Uterus (tissue), 3 donors: ENCODE measurements at regions not wholly inside any gene's neighbourhood (a gene's known extent, or its start where the extent isn't known, plus 50 kb on each side); places are given as distances from the start of the nearest gene placed in this dataset.

ENCODE experiments used
- DNase-seq, 2 donors: peaks; one replicate each; pipeline ENCODE4 v3.0.0-alpha.2; 2019 to 2020
- H3K27ac ChIP-seq, 2 donors: fragments of 200-600 bp; sonication (generic); 1 replicate in 1 of 2; 2 replicates in 1 of 2; pipeline ENCODE4 v1.5.1; 2016 to 2018
- H3K27me3 ChIP-seq, 2 donors: fragments of 200-600 bp; sonication (generic); one replicate each; pipeline ENCODE4 v1.5.1; 2018 to 2019; ENCODE audit warnings: control low read depth in 1 of 2
- H3K36me3 ChIP-seq, 2 donors: fragments of 200-600 bp; sonication (generic); one replicate each; pipeline ENCODE4 v1.5.1; 2019; ENCODE audit warnings: control low read depth in 1 of 2
- H3K4me1 ChIP-seq, 2 donors: fragments of 200-600 bp; sonication (generic); one replicate each; pipeline ENCODE4 v1.5.1; 2018 to 2019; ENCODE audit warnings: control low read depth in 1 of 2
- H3K4me3 ChIP-seq, 2 donors: fragments of 200-600 bp; sonication (generic); 1 replicate in 1 of 2; 2 replicates in 1 of 2; pipeline ENCODE4 v1.5.1; 2018 to 2019; ENCODE audit warnings: mild to moderate bottlenecking in 1 of 2
- H3K9me3 ChIP-seq, 2 donors: fragments of 200-600 bp; sonication (generic); one replicate each; pipeline ENCODE4 v1.5.1; 2019; ENCODE audit warnings: control low read depth in 1 of 2
- CTCF ChIP-seq, 4 experiments: fragments of 200-600 bp in 2 of 4; fragments of 450-650 bp in 2 of 4; sonication (generic) in 2 of 4; IDR thresholded peaks; one replicate each; pipeline ENCODE4 v1.5.1; 2016 to 2019; ENCODE audit warnings: antibody characterized with exemption in 4 of 4, mild to moderate bottlenecking in 2 of 4, moderate library complexity in 1 of 4
- POLR2A ChIP-seq, 2 donors: fragments of 450-650 bp; IDR thresholded peaks; one replicate each; pipeline ENCODE4 v1.6.1; 2016; ENCODE audit warnings: antibody characterized with exemption in 2 of 2, mild to moderate bottlenecking in 1 of 2, moderate library complexity in 1 of 2
- intact Hi-C: fragments of 100-400 bp; cut with DNase I; formaldehyde crosslinking; loops from one replicate; pipeline ENCODE4 v1.15.1; 2023; ENCODE audit warnings: low total_unique reads
- donor health status: DM: yes; HTN: yes; CAD: no.

GRCh38 chr11:11076879-11077278 is 219.0 kb upstream of the ZBED5 start:
- H3K4me3 ChIP-seq = no peak overlapping the region

GRCh38 chr11:11076276-11076675 is 218.4 kb upstream of the ZBED5 start:
- H3K9me3 ChIP-seq = no peaks in the 10 kb centered on the region
- no peak overlapping the region for H3K4me3 ChIP-seq
- TF ChIP-seq CTCF (IDR thresholded peaks at IDR 0.05) = no peak
- TF ChIP-seq POLR2A (IDR thresholded peaks at IDR 0.05) = no peak
- no peaks in the 10 kb centered on the region for H3K4me1 ChIP-seq
- no peak for DNase-seq
- H3K27ac ChIP-seq = no peak overlapping the region
- no peaks in the 10 kb centered on the region for H3K27me3 ChIP-seq
- intact Hi-C loops = no loop called here
- no peaks in the 10 kb centered on the region for H3K36me3 ChIP-seq

More at GRCh38 chr11:11076879-11077278, 219.0 kb upstream of the ZBED5 start:
- no peak for DNase-seq
- Histone ChIP-seq H3K4me1 (no peaks in the 10 kb centered on the region), H3K27ac (no peak overlapping the region), H3K36me3 (no peaks in the 10 kb centered on the region), H3K9me3 (no peaks in the 10 kb centered on the region), H3K27me3 (no peaks in the 10 kb centered on the region)
- TF ChIP-seq CTCF (IDR thresholded peaks at IDR 0.05) (no peak), POLR2A (IDR thresholded peaks at IDR 0.05) (no peak)
- intact Hi-C loops = no loop called here

GRCh38 chr11:11075515-11076171 is 217.8 kb upstream of the ZBED5 start:
- no peak for DNase-seq
- intact Hi-C loops = no loop called here
- H3K4me1 ChIP-seq = no peaks in the 10 kb centered on the region
- no peak overlapping the region for H3K27ac ChIP-seq
- TF ChIP-seq CTCF (IDR thresholded peaks at IDR 0.05) = no peak
- no peak for TF ChIP-seq POLR2A (IDR thresholded peaks at IDR 0.05)
- H3K9me3 ChIP-seq = no peaks in the 10 kb centered on the region
- no peak overlapping the region for H3K4me3 ChIP-seq
- no peaks in the 10 kb centered on the region for H3K36me3 ChIP-seq
- no peaks in the 10 kb centered on the region for H3K27me3 ChIP-seq

- no peaks in the 10 kb centered on the region for H3K27me3 ChIP-seq
- H3K27ac ChIP-seq = no peak overlapping the region
- no peaks in the 10 kb centered on the region for H3K4me1 ChIP-seq
- TF ChIP-seq POLR2A (IDR thresholded peaks at IDR 0.05) (no peak), CTCF (IDR thresholded peaks at IDR 0.05) (no peak)
- no peak overlapping the region for H3K4me3 ChIP-seq
- no peaks in the 10 kb centered on the region for H3K36me3 ChIP-seq
- H3K9me3 ChIP-seq = no peaks in the 10 kb centered on the region
- DNase-seq = no peak
- intact Hi-C loops = no loop called here
Observed at GRCh38 chr11:11074686-11075335, 217.0 kb upstream of the ZBED5 start.

- DNase-seq = no peak
- intact Hi-C loops = no loop called here
- H3K27ac ChIP-seq = no peak overlapping the region
- H3K27me3 ChIP-seq = no peaks in the 10 kb centered on the region
- TF ChIP-seq POLR2A (IDR thresholded peaks at IDR 0.05) (no peak), CTCF (IDR thresholded peaks at IDR 0.05) (no peak)
- no peaks in the 10 kb centered on the region for H3K36me3 ChIP-seq
- H3K4me1 ChIP-seq = no peaks in the 10 kb centered on the region
- no peak overlapping the region for H3K4me3 ChIP-seq
- no peaks in the 10 kb centered on the region for H3K9me3 ChIP-seq
Observed at GRCh38 chr11:11073996-11074395, 216.1 kb upstream of the ZBED5 start.
